Epithelial cell of prostate (primary cell): ENCODE measurements at regions not wholly inside any gene's neighbourhood (a gene's known extent, or its start where the extent isn't known, plus 50 kb on each side); places are given as distances from the start of the nearest gene placed in this dataset.
"Not testable (repeated sequence)": the region's sequence is repeated elsewhere in the genome, so short reads cannot be mapped to it uniquely, and the experiment has no call there.

Source experiments
- DNase-seq: peaks from one replicate; pipeline ENCODE4 v3.0.0-alpha.2; 2011; ENCODE audit warnings: low read depth, low spot score
- H3K27ac ChIP-seq: fragments of 450-650 bp; 2 replicates; pipeline ENCODE4 v1.5.1; 2017; ENCODE audit warnings: mild to moderate bottlenecking

- no peak overlapping the region for H3K27ac ChIP-seq
- DNase-seq: no peak
Measured at GRCh38 chr20:12535316-12535715, 473.5 kb upstream of the SPTLC3 start.

GRCh38 chr20:12535770-12536169 is 473.0 kb upstream of the SPTLC3 start:
- no peak for DNase-seq
- H3K27ac ChIP-seq: no peak overlapping the region

- peak; percentile 54 for DNase-seq
- peak overlapping the region; percentile 20 for H3K27ac ChIP-seq
Measured at GRCh38 chr20:12554426-12554825, 454.3 kb upstream of the SPTLC3 start.

GRCh38 chr20:12555369-12555768 is 453.4 kb upstream of the SPTLC3 start:
- H3K27ac ChIP-seq: peak overlapping the region; percentile 20
- no peak for DNase-seq

- not testable (repeated sequence) for H3K27ac ChIP-seq, DNase-seq
Measured at GRCh38 chr20:12555849-12556248, 452.9 kb upstream of the SPTLC3 start.

GRCh38 chr20:12557224-12557623 is 451.5 kb upstream of the SPTLC3 start:
- no peak for DNase-seq
- H3K27ac ChIP-seq: no peak overlapping the region

- no peak overlapping the region for H3K27ac ChIP-seq
- DNase-seq: no peak
Measured at GRCh38 chr20:12564979-12565378, 443.8 kb upstream of the SPTLC3 start.

GRCh38 chr20:12566596-12566995 is 442.2 kb upstream of the SPTLC3 start:
- no peak overlapping the region for H3K27ac ChIP-seq
- DNase-seq: no peak

- H3K27ac ChIP-seq: no peak overlapping the region
- no peak for DNase-seq
Measured at GRCh38 chr20:12570371-12570770, 438.4 kb upstream of the SPTLC3 start.

- DNase-seq: no peak
- peak overlapping the region; percentile 15 for H3K27ac ChIP-seq
Measured at GRCh38 chr20:12573442-12573841, 435.3 kb upstream of the SPTLC3 start.

- DNase-seq: peak; percentile 33
- no peak overlapping the region for H3K27ac ChIP-seq
Measured at GRCh38 chr20:12575352-12576095, 433.2 kb upstream of the SPTLC3 start.

GRCh38 chr20:12577213-12577612 is 431.6 kb upstream of the SPTLC3 start:
- H3K27ac ChIP-seq: no peak overlapping the region
- no peak for DNase-seq

- DNase-seq: no peak
- H3K27ac ChIP-seq: no peak overlapping the region
Measured at GRCh38 chr20:12581644-12582289, 427.0 kb upstream of the SPTLC3 start.

- not testable (repeated sequence) for DNase-seq, H3K27ac ChIP-seq
Measured at GRCh38 chr20:12582710-12583109, 426.1 kb upstream of the SPTLC3 start.

GRCh38 chr20:12591949-12592470 is 416.8 kb upstream of the SPTLC3 start:
- DNase-seq: no peak
- H3K27ac ChIP-seq: no peak overlapping the region

- H3K27ac ChIP-seq: no peak overlapping the region
- DNase-seq: no peak
Measured at GRCh38 chr20:12592756-12593155, 416.0 kb upstream of the SPTLC3 start.

- DNase-seq: no peak
- H3K27ac ChIP-seq: no peak overlapping the region
Measured at GRCh38 chr20:12593342-12593873, 415.4 kb upstream of the SPTLC3 start.

GRCh38 chr20:12594410-12595088 is 414.2 kb upstream of the SPTLC3 start:
- H3K27ac ChIP-seq: no peak overlapping the region
- no peak for DNase-seq

- H3K27ac ChIP-seq: no peak overlapping the region
- no peak for DNase-seq
Measured at GRCh38 chr20:12595841-12596240, 412.9 kb upstream of the SPTLC3 start.

GRCh38 chr20:12596863-12597262 is 411.9 kb upstream of the SPTLC3 start:
- H3K27ac ChIP-seq: no peak overlapping the region
- no peak for DNase-seq

GRCh38 chr20:12597551-12597950 is 411.2 kb upstream of the SPTLC3 start:
- DNase-seq: no peak
- no peak overlapping the region for H3K27ac ChIP-seq
